ENCODE measurements at regions not wholly inside any gene's neighbourhood (a gene's known extent, or its start where the extent isn't known, plus 50 kb on each side); places are given as distances from the start of the nearest gene placed in this dataset.

DNA sequence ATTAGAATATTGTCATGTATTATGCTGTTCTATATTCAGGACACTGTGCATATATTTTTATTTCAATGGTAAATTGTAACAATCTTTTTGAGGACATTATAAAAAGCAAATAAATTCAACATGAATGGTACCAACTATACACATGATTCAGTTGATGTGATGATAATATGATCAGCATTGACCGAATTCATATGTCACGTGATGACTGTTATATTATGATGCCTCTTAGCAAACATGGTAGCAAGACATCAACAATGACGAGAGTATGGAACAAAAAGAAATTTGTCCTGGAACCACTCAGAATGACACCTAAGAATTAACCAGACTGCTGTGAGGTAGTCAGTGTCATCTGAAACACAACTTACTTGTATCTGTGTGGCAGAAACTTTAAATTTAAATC lies 161.5 kb upstream of the OR13F1 start:
- Histone ChIP-seq H3F3A (ENCODE audit: insufficient read depth) (no peaks in the 10 kb centered on the region), H2AFZ (ENCODE audit: low read depth, low read length, severe bottlenecking) (no peak overlapping the region), H3K9me2 (replicated peaks; ENCODE audit: insufficient read depth, low read length) (no peaks in the 10 kb centered on the region), H4K20me1 (ENCODE audit: low read depth, low read length) (no peaks in the 10 kb centered on the region), H3K9me3 (ENCODE audit: insufficient read depth, low read length) (no peaks in the 10 kb centered on the region), H3K27me3 (ENCODE audit: low read length) (no peaks in the 10 kb centered on the region), H3K4me3 (ENCODE audit: insufficient read depth, low read length, poor library complexity, severe bottlenecking) (no peak overlapping the region), H3K9ac (ENCODE audit: low read length) (no peak overlapping the region), H3K36me3 (ENCODE audit: low read length) (no peaks in the 10 kb centered on the region), H3K27ac (ENCODE audit: low read depth, low read length) (no peak overlapping the region), H3K4me2 (ENCODE audit: low read depth, low read length, poor library complexity, severe bottlenecking) (no peak overlapping the region), H3K79me2 (ENCODE audit: insufficient read depth, low read length) (no peaks in the 10 kb centered on the region)
- no peak for TF ChIP-seq EZH2phosphoT487 (conservative IDR thresholded peaks at IDR 0.05; ENCODE audit: low read length)
- TF ChIP-seq, protein P1, sequence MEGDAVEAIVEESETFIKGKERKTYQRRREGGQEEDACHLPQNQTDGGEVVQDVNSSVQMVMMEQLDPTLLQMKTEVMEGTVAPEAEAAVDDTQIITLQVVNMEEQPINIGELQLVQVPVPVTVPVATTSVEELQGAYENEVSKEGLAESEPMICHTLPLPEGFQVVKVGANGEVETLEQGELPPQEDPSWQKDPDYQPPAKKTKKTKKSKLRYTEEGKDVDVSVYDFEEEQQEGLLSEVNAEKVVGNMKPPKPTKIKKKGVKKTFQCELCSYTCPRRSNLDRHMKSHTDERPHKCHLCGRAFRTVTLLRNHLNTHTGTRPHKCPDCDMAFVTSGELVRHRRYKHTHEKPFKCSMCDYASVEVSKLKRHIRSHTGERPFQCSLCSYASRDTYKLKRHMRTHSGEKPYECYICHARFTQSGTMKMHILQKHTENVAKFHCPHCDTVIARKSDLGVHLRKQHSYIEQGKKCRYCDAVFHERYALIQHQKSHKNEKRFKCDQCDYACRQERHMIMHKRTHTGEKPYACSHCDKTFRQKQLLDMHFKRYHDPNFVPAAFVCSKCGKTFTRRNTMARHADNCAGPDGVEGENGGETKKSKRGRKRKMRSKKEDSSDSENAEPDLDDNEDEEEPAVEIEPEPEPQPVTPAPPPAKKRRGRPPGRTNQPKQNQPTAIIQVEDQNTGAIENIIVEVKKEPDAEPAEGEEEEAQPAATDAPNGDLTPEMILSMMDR (IDR thresholded peaks at IDR 0.05; ENCODE audit: insufficient read depth, low read length, poor library complexity, severe bottlenecking), result no peak

DNA sequence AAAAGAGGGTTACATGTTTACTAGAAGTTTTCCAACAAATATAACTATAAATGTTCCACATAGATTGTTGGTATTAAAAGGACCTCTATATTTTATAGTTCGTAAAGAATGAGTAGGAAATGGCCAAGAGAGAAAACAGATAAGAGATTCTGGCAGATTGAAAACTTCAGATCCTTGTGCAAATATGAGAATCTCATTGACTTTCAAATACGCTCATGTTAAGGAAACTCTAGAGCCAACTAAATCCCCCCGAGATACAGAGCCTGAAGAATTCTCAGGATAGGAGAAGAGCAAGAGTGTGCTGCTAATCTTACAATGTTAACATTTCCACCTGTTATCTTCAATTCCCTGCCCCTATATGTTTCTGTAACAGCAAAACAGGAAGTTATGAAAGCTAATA lies 159.0 kb upstream of the OR13F1 start:
- Histone ChIP-seq H3K27me3 (ENCODE audit: low read length) (no peaks in the 10 kb centered on the region), H3K9me3 (ENCODE audit: insufficient read depth, low read length) (no peaks in the 10 kb centered on the region), H3K4me2 (ENCODE audit: low read depth, low read length, poor library complexity, severe bottlenecking) (no peak overlapping the region), H3K4me3 (ENCODE audit: insufficient read depth, low read length, poor library complexity, severe bottlenecking) (no peak overlapping the region), H3K9ac (ENCODE audit: low read length) (no peak overlapping the region), H3F3A (ENCODE audit: insufficient read depth) (no peaks in the 10 kb centered on the region), H3K9me2 (replicated peaks; ENCODE audit: insufficient read depth, low read length) (no peaks in the 10 kb centered on the region), H2AFZ (ENCODE audit: low read depth, low read length, severe bottlenecking) (no peak overlapping the region), H3K36me3 (ENCODE audit: low read length) (no peaks in the 10 kb centered on the region), H3K27ac (ENCODE audit: low read depth, low read length) (no peak overlapping the region), H4K20me1 (ENCODE audit: low read depth, low read length) (no peaks in the 10 kb centered on the region), H3K79me2 (ENCODE audit: insufficient read depth, low read length) (no peaks in the 10 kb centered on the region)
- no peak for TF ChIP-seq EZH2phosphoT487 (conservative IDR thresholded peaks at IDR 0.05; ENCODE audit: low read length)
- TF ChIP-seq, protein P1 (IDR thresholded peaks at IDR 0.05; ENCODE audit: insufficient read depth, low read length, poor library complexity, severe bottlenecking), result no peak

DNA sequence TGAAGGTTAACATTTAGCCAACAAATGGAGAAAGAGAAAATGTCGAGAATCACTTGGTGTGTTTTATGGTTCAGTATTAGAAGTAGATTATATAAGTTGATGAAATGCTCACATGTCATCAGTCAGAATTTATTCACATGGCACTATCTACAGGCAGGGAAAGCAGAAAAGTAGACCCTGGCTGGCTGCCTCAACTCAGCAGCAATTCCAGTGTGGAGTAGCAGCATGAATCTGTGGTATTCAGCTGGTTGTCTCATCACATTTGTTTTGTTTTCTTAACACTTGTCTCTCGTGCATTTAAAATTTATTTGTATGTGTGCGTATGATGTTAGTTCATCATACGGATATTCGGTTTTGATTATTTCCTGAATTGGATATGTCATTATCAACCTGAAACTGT lies 153.5 kb upstream of the OR13F1 start:
- Histone ChIP-seq H3K27me3 (ENCODE audit: low read length) (no peaks in the 10 kb centered on the region), H3K79me2 (ENCODE audit: insufficient read depth, low read length) (no peaks in the 10 kb centered on the region), H2AFZ (ENCODE audit: low read depth, low read length, severe bottlenecking) (no peak overlapping the region), H3K4me2 (ENCODE audit: low read depth, low read length, poor library complexity, severe bottlenecking) (no peak overlapping the region), H4K20me1 (ENCODE audit: low read depth, low read length) (no peaks in the 10 kb centered on the region), H3K27ac (ENCODE audit: low read depth, low read length) (no peak overlapping the region), H3K36me3 (ENCODE audit: low read length) (no peaks in the 10 kb centered on the region), H3K9ac (ENCODE audit: low read length) (no peak overlapping the region), H3K4me3 (ENCODE audit: insufficient read depth, low read length, poor library complexity, severe bottlenecking) (no peak overlapping the region), H3K9me2 (replicated peaks; ENCODE audit: insufficient read depth, low read length) (no peaks in the 10 kb centered on the region), H3K9me3 (ENCODE audit: insufficient read depth, low read length) (no peaks in the 10 kb centered on the region), H3F3A (ENCODE audit: insufficient read depth) (no peaks in the 10 kb centered on the region)
- TF ChIP-seq EZH2phosphoT487 (conservative IDR thresholded peaks at IDR 0.05; ENCODE audit: low read length), result no peak
- TF ChIP-seq, protein P1 (IDR thresholded peaks at IDR 0.05; ENCODE audit: insufficient read depth, low read length, poor library complexity, severe bottlenecking), result no peak

Measured in SU-DHL-6 (cell line).